ENCODE measurements at regions not wholly inside any gene's neighbourhood (a gene's known extent, or its start where the extent isn't known, plus 50 kb on each side); places are given as distances from the start of the nearest gene placed in this dataset. TPM values are rescaled to one million over a fixed set of nuclear protein-coding genes. Genes with fewer than 3 reads are reported as not detected.

Small RNAs in the stretch of these regions (small RNA-seq; reads per million reads assigned to genes)
- not detected for gene HIGD1AP2
- gene RNU6-67P = not detected
- gene RNU6-77P = not detected
